GM10266 (cell line): ENCODE measurements at regions not wholly inside any gene's neighbourhood (a gene's known extent, or its start where the extent isn't known, plus 50 kb on each side); places are given as distances from the start of the nearest gene placed in this dataset.

ENCODE experiments used
- DNase-seq: peaks from one replicate; pipeline ENCODE4 v3.0.0; 2012; ENCODE audit errors: extremely low spot score
- TF ChIP-seq, protein P1 (sequence below): IDR thresholded peaks from 2 replicates; pipeline ENCODE4 v1.5.1; 2012; ENCODE audit warnings: mild to moderate bottlenecking, low read depth; ENCODE audit not compliant: control insufficient read depth, insufficient read depth; ENCODE audit errors: missing control alignments

DNA sequence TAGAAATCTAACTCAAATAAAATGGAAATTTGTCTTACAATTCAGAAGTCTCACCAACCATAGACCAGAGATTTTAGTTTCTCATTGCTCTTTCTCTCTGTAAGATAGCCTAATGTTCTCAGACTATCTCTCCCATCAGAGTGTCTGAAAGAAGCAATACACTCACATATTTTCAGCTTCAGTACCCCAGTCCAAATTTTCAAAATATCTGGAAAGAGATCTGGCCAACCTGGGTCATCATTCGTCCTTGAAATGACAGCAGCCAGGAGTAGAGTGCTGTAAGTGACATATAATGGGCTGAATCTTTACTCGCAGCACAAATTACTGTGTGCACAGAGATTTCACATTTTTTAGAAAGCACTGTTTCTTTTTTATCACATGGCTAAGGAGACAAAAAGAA, 313.3 kb upstream of the PRR16 start:
- DNase-seq: no peak
- TF ChIP-seq, protein P1, sequence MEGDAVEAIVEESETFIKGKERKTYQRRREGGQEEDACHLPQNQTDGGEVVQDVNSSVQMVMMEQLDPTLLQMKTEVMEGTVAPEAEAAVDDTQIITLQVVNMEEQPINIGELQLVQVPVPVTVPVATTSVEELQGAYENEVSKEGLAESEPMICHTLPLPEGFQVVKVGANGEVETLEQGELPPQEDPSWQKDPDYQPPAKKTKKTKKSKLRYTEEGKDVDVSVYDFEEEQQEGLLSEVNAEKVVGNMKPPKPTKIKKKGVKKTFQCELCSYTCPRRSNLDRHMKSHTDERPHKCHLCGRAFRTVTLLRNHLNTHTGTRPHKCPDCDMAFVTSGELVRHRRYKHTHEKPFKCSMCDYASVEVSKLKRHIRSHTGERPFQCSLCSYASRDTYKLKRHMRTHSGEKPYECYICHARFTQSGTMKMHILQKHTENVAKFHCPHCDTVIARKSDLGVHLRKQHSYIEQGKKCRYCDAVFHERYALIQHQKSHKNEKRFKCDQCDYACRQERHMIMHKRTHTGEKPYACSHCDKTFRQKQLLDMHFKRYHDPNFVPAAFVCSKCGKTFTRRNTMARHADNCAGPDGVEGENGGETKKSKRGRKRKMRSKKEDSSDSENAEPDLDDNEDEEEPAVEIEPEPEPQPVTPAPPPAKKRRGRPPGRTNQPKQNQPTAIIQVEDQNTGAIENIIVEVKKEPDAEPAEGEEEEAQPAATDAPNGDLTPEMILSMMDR: no peak

DNA sequence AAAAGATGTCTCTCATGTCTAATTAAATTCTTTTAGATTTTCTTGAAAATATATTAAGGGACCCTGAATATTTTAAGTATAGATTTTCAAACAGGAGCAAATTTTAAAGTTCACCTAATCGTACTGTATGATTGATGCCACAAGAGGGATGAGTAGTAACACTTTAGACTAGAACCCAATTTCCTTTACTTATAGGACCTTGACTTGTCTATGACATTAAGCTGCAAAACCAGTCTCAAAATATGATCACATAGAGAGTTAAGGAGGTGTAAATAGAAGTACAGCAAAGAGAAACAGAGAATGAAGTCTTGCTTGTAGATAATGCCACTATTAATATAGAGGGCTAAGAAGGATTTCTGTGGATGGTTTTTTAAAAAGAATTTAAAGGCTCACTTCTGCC, 312.9 kb upstream of the PRR16 start:
- TF ChIP-seq, protein P1: no peak

DNA sequence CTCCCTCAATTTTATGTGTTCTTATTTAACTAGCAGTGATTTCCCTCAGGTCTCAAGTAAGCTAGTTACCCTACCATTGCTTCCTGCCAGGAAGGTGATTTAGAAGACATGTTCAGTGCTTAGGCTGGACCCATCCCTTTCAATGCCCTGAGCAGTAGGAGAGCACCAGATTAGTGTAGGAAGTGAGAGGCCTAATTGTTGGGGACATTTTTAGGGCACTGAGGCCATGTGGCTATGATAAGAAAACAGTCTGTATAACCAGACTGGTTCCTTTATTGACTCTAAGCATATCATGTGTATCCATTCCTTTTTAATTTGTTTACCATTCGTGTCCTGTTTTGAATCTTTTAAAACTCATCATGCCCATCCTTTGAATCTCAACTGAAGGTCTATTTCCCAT, 312.3 kb upstream of the PRR16 start:
- DNase-seq: no peak
- TF ChIP-seq, protein P1: no peak

More for the DNA sequence above, 312.9 kb upstream of the PRR16 start:
- no peak for DNase-seq

DNA sequence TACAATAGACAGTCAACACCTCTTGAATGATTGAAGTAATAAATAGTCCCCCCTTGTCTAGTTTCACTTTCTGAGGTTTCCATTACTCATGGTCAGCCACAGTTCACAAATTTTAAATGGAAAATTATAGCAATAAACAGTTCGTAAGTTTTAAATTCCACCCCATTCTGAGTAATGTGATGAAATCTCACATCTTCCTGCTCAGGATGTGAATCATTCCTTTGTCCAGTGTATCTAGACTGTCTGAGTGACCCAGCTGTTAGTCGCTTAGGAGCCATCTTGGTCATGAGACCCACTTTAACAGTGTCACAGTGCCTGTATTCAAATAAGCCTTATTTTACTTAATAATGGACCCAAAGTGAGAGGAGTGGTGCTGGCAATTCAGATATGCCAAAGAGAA, 311.6 kb upstream of the PRR16 start:
- no peak for DNase-seq
- TF ChIP-seq, protein P1: no peak

DNA sequence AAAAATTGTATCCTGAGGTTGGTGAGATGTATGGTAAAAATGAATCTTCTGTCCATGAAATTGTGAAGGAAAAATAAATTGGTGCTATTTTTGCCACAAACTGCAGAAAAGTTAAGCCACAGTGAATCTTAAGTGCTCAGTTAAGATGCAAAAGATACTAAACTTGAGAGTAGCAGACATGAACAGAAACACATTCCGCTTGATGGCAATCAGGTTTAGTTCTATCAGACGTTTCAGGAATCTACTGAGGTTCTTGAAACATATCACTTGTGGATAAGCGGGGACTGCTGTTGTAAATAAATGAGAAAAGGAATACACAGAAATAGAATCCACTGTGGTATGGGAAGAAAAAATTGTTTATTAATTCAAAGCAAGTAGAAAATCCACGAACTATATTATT, 311.2 kb upstream of the PRR16 start:
- TF ChIP-seq, protein P1: no peak
- no peak for DNase-seq

DNA sequence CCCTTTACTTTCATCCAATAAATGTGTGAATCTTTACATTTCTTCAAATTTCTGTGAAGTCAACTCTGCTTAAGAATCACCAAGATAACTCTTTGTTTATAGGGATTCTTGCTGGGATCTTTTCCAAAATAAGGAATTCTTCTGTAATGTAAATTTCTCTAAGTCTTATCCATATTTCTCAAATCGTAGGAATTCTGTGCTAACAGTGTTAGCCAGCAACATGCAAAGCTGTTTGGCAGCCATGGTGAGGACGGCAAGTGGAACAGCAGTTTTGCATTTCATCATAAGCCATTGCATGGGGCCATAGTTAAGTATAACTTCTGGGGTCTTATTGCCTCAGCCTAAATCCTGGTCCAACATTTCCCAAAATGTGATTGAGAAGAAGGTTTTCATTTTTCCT, 310.5 kb upstream of the PRR16 start:
- TF ChIP-seq, protein P1: no peak
- no peak for DNase-seq

DNA sequence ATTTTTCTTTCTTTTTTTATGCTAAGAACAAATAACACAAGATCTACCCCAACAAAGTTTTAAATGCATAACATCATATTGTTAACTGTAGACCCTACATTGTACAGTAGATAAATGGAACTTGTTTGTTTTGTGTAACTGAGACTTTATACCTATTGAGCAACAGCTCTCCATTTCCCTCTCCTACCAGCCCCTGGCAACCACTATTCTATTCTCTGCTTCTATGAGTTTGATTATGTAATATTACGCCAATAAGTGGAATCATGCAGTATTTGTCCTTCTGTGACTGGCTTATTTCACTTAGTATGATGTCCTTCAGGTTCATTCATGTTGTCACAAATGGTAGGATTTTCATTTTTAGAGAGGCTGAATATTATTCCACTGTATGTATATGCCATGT, 308.2 kb upstream of the PRR16 start:
- DNase-seq: no peak
- TF ChIP-seq, protein P1: no peak

DNA sequence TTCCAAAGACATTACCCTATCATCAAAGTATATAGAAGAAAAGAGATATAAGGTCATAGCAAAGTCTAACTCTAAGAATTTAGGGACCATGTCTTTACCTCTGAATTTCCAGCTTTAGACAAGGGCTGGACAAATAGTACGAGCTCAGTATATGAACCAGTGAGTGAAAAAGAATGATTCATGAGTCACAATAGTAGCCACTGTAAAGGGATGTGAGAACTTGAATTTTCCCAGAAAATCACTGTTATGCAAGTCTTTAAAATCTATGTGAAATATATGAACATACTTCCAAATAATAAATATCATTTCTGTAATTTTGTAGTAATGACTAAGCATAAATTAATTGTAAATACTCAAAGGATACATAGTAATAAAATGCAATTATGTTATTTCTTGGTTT, 305.9 kb upstream of the PRR16 start:
- no peak for DNase-seq
- TF ChIP-seq, protein P1: no peak
